Colonic mucosa (tissue), 4 donors: ENCODE measurements at regions not wholly inside any gene's neighbourhood (a gene's known extent, or its start where the extent isn't known, plus 50 kb on each side); places are given as distances from the start of the nearest gene placed in this dataset.

Experiments
- DNase-seq: peaks from one replicate; pipeline ENCODE4 v3.0.0-alpha.2; 2020
- H3K27ac ChIP-seq: fragments of 200-600 bp; one replicate; pipeline ENCODE4 v1.8.0; 2021
- H3K27me3 ChIP-seq: fragments of 200-600 bp; one replicate; pipeline ENCODE4 v1.8.0; 2021
- H3K36me3 ChIP-seq: fragments of 200-600 bp; one replicate; pipeline ENCODE4 v1.8.0; 2021
- H3K4me1 ChIP-seq: fragments of 200-600 bp; one replicate; pipeline ENCODE4 v1.8.0; 2021; ENCODE audit warnings: mild to moderate bottlenecking
- H3K4me3 ChIP-seq: fragments of 200-600 bp; one replicate; pipeline ENCODE4 v1.8.0; 2021
- H3K9ac ChIP-seq, 2 donors: one replicate each; pipeline ENCODE4 v1.7.0; 2013; ENCODE audit warnings: control low read depth in 2 of 2, low read depth in 2 of 2, low read length in 2 of 2
- H3K9me3 ChIP-seq: fragments of 200-600 bp; one replicate; pipeline ENCODE4 v1.8.0; 2021
- intact Hi-C: fragments of 100-400 bp; cut with DNase I; formaldehyde crosslinking; loops from one replicate; pipeline ENCODE4 v1.14.1; 2022
- TF ChIP-seq, protein P1 (sequence below): fragments of 200-600 bp; IDR thresholded peaks from one replicate; pipeline ENCODE4 v1.8.0; 2022; ENCODE audit warnings: antibody characterized with exemption, mild to moderate bottlenecking
- donor health status: healthy.
- donor health status: DM: no; HTN: no; CAD: no.
- donor health status: DM: no; HTN: no; CAD: no.

- intact Hi-C loops = no loop called here
- Histone ChIP-seq H3K4me3 (no peak overlapping the region), H3K27ac (no peak overlapping the region), H3K9me3 (no peaks in the 10 kb centered on the region), H3K9ac (no peak overlapping the region), H3K36me3 (no peaks in the 10 kb centered on the region), H3K4me1 (no peaks in the 10 kb centered on the region), H3K27me3 (no peaks in the 10 kb centered on the region)
- DNase-seq = no peak
- TF ChIP-seq, protein P1, sequence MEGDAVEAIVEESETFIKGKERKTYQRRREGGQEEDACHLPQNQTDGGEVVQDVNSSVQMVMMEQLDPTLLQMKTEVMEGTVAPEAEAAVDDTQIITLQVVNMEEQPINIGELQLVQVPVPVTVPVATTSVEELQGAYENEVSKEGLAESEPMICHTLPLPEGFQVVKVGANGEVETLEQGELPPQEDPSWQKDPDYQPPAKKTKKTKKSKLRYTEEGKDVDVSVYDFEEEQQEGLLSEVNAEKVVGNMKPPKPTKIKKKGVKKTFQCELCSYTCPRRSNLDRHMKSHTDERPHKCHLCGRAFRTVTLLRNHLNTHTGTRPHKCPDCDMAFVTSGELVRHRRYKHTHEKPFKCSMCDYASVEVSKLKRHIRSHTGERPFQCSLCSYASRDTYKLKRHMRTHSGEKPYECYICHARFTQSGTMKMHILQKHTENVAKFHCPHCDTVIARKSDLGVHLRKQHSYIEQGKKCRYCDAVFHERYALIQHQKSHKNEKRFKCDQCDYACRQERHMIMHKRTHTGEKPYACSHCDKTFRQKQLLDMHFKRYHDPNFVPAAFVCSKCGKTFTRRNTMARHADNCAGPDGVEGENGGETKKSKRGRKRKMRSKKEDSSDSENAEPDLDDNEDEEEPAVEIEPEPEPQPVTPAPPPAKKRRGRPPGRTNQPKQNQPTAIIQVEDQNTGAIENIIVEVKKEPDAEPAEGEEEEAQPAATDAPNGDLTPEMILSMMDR = no peak
Observed at GRCh38 chr21:28671549-28672195, 321.0 kb downstream of the LTN1 start.

DNA sequence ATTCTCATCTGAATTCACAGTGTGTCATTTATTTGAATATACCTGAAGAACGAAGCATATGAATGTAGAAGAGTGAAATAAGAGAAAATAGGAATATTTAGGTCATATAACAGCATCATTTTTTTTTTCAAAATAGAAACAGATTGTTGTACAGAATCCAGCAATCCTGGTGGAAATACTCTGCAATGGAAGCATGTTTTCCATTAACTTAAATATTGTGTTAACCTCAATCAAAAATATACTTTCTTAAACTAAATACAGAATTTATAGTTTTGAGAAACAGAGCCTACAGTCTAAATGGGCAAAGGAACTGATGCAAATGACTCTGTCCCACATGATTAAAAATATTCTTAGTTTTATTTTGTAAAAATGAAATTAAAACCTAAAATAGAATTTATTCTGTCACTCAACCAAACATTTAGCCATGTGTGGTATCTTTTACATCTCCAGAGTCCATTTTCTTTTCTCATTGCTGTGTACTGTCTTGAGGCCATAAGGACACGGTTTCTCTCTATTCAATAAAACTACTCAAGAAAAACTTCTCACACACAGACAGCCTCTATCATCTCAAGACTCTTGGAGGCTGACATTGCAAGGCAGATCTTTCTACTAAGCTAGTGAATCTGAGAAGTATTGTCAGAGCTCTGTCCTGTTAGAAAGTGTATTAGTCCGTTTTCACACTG lies 322.6 kb downstream of the LTN1 start:
- Histone ChIP-seq H3K27ac (no peak overlapping the region), H3K9me3 (no peaks in the 10 kb centered on the region), H3K36me3 (no peaks in the 10 kb centered on the region), H3K9ac (no peak overlapping the region), H3K27me3 (no peaks in the 10 kb centered on the region), H3K4me1 (no peaks in the 10 kb centered on the region), H3K4me3 (no peak overlapping the region)
- intact Hi-C loops = no loop called here
- TF ChIP-seq, protein P1 = no peak
- no peak for DNase-seq

DNA sequence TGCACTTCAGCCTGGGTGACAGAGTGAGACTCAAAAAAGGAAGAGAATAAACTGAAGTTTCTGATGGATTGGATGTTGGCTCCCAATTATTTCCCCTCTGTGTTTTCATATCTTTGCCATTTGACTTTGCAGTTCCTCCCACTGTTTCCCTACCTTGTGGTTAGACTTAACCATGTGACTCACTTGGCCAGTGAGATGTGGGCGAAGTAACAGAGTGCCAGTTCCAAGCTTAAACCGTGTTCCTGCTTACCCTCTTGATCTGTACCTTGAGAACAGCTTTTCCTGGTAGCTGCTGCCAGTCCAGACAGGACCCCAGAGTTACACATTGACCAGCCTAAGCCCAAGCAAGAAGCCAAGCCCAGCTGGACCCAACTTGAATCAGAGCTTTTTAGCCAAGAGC lies 323.4 kb downstream of the LTN1 start:
- no peak overlapping the region for H3K27ac ChIP-seq
- no peaks in the 10 kb centered on the region for H3K9me3 ChIP-seq
- no peaks in the 10 kb centered on the region for H3K27me3 ChIP-seq
- H3K4me3 ChIP-seq = no peak overlapping the region
- TF ChIP-seq, protein P1 = no peak
- DNase-seq = no peak
- no peaks in the 10 kb centered on the region for H3K36me3 ChIP-seq
- no peaks in the 10 kb centered on the region for H3K4me1 ChIP-seq
- no peak overlapping the region for H3K9ac ChIP-seq
- intact Hi-C loops = no loop called here

GRCh38 chr21:28663754-28664153 lies 328.9 kb downstream of the LTN1 start:
- no peaks in the 10 kb centered on the region for H3K9me3 ChIP-seq
- no peaks in the 10 kb centered on the region for H3K36me3 ChIP-seq
- no peak overlapping the region for H3K9ac ChIP-seq
- no peak for DNase-seq
- no peaks in the 10 kb centered on the region for H3K4me1 ChIP-seq
- TF ChIP-seq, protein P1 = no peak
- H3K4me3 ChIP-seq = no peak overlapping the region
- no peaks in the 10 kb centered on the region for H3K27me3 ChIP-seq
- no peak overlapping the region for H3K27ac ChIP-seq
- intact Hi-C loops = no loop called here

DNA sequence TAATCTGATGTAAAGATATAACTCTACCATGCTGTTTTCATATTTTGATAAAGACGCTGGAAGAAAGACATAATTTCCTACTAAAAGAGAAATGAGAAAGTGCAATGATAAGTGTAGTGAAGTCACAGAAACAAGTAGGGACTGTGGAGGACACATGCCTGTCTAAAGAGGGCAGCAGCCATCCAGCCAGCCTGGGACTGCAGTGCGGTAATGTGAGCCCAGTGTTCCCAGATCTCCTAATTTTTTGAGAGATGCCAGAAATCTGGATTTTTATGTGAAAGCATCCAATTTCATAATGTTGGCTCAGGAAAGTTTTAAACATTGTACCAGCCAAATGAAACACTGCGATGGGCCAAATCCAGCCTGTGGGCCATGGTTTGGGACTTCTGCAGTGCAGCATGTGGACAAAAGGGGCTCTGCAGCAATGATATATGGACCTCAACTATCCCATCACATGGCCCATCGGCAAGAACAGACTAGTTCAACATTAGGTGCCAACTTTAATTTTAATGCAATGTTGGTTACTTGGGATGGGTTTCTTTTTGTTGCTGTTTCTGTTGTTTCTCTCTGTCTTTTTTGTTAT lies 329.5 kb downstream of the LTN1 start:
- intact Hi-C loops = no loop called here
- DNase-seq = no peak
- H3K4me3 ChIP-seq = no peak overlapping the region
- no peaks in the 10 kb centered on the region for H3K9me3 ChIP-seq
- TF ChIP-seq, protein P1 = no peak
- H3K27ac ChIP-seq = no peak overlapping the region
- H3K4me1 ChIP-seq = no peaks in the 10 kb centered on the region
- no peaks in the 10 kb centered on the region for H3K36me3 ChIP-seq
- H3K9ac ChIP-seq = no peak overlapping the region
- no peaks in the 10 kb centered on the region for H3K27me3 ChIP-seq
